HUDEP-2 (cell line): ENCODE measurements at regions not wholly inside any gene's neighbourhood (a gene's known extent, or its start where the extent isn't known, plus 50 kb on each side); places are given as distances from the start of the nearest gene placed in this dataset.

Source experiments
- DNase-seq, 76 experiments: peaks; one replicate each; lab custom pipeline; 2025; ENCODE audit not compliant: unreplicated experiment in 76 of 76; lab: John Stamatoyannopoulos, UW

GRCh38 chr6:11428371-11428770 lies 109.2 kb upstream of the TMEM170B start:
- no peak for DNase-seq

- DNase-seq: no peak
Measured at GRCh38 chr6:11427723-11428245, 109.8 kb upstream of the TMEM170B start.

DNA sequence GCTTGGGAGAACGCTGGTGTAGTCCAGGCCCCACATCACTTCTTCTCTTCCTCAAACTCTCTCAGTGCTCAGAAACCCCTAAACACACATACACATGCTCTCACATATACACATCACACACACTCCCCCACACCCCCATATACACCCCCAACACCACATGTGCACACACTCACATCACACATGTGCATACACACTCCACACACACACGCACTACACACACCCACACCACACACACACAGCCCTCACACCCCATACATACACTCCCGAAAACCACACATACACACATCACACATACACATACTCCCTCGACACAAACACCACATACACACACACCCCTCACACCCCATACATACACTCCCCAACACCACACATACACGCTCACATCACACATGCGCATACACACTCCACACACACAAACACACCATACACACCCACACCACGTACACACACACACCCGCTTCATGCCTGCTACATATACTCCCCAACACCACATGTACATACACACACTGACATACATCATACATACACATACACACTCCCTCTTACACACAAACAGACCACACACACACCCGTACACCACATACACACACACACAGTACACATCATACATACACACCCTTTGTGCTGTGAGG lies 110.3 kb upstream of the TMEM170B start:
- DNase-seq: no peak

- DNase-seq: no peak
Measured at GRCh38 chr6:11426571-11426970, 111.0 kb upstream of the TMEM170B start.

GRCh38 chr6:11425876-11426275 lies 111.7 kb upstream of the TMEM170B start:
- DNase-seq: no peak

DNA sequence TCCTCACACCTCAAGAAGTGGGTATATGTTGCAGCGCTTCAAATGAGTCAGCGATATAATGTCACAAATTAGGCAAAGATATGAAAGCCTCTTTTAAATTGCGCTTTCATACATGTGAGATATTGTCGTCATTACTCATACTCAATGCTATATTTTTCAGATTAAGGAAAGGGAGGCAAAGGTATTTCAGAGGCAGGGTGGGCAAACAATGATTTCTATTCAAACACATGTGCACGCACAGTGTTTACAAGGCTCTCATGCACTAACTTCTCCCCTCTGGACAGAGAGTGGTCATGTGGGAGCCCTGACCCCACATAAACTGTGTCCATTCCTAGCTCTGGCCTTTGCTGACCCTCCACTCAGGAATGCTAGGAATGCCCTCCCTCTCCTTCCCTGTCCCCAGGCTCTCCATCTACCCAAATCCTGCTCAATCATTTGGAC lies 112.1 kb upstream of the TMEM170B start:
- DNase-seq: no peak

- no peak for DNase-seq
Measured at GRCh38 chr6:11424395-11425034, 113.0 kb upstream of the TMEM170B start.

GRCh38 chr6:11423667-11424066 lies 113.9 kb upstream of the TMEM170B start:
- no peak for DNase-seq

GRCh38 chr6:11423072-11423471 lies 114.5 kb upstream of the TMEM170B start:
- DNase-seq: no peak

GRCh38 chr6:11419763-11420453 lies 117.6 kb upstream of the TMEM170B start:
- no peak for DNase-seq

GRCh38 chr6:11418290-11418905 lies 119.2 kb upstream of the TMEM170B start:
- no peak for DNase-seq

DNA sequence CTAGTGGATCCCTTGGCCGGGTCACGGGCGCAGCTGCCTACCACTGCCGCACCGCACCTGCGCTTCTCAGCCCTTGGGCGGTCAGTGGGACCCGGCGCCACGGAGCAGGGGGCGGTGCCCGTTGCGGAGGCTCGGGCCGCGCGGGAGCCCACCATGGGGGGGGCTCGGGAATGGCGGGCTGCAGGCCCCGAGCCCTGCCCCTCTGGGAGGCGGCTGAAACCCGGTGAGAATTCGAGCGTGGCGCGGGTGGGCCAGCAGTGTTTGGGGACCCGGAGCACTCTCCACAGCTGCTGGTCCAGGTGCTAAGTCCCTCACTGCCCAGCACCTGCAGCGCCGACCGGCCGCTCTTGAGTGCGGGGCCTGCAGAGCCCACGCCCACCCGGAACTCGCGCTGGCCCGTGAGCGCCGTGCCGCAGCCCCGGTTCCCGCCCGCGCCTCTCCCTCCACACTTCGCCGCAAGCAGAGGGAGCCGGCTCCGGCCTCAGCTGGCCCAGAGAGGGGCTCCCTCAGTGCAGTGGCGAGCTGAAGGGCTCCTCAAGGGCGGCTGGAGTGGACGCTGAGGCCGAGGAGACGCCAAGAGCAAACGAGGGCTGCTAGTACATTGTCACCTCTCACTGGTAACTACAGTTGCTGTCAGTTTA lies 120.5 kb upstream of the TMEM170B start:
- DNase-seq: no peak

DNA sequence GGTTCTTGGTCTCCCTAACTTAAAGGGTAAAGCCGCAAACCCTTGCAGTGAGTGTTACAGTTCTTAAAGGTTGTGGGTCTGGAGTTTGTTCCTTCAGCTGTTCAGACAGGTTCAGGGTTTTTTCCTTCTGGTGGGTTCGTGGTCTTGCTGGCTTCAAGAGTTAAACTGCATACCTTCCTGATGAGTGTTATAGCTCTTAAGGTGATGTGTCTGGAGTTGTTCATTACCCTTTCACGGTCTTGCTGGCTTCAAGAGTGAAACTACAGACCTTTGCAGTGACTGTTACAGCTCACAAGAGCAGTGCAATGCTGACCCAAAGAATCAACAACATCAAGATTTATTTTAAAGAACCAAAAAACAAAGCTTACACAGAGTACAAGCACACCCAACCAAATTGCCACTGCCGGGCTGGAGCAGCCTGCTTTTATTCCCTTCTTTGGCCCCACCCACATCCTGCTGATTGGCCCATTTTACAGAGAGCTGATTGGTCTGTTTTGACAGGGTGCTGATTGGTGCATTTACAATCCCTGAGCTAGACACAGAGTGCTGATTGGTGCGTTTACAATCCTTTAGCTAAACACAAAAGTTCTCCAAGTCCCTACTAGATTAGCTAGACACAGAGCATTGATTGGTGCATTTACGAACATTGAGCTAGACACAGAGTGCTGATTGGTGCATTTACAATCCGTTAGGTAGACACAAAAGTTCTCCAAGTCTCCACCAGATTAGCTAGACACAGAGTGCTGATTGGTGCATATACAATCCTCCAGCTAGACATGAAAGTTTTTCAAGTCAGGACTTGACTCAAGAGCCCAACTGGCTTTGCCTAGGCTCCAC lies 121.2 kb upstream of the TMEM170B start:
- DNase-seq: peak in 1 of 76 experiments; percentile 4

DNA sequence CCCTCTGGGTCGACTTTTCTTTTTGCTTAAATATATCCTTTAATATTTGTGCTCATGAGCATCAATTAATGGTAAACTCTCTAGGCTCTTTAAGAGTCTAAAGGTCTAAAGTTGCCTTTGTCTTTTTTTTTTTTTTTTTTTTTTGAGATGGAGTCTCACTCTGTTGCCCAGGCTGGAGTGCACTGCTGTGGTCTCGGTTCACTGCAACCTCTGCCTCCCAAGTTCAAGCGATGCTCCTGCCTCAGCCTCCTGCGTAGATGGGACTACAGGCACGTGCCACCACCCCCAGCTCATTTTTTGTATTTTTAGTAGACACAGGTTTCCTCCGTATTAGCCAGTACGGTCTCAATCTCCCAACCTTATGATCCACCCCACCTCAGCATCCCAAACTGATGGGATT lies 122.0 kb upstream of the TMEM170B start:
- DNase-seq: no peak

DNA sequence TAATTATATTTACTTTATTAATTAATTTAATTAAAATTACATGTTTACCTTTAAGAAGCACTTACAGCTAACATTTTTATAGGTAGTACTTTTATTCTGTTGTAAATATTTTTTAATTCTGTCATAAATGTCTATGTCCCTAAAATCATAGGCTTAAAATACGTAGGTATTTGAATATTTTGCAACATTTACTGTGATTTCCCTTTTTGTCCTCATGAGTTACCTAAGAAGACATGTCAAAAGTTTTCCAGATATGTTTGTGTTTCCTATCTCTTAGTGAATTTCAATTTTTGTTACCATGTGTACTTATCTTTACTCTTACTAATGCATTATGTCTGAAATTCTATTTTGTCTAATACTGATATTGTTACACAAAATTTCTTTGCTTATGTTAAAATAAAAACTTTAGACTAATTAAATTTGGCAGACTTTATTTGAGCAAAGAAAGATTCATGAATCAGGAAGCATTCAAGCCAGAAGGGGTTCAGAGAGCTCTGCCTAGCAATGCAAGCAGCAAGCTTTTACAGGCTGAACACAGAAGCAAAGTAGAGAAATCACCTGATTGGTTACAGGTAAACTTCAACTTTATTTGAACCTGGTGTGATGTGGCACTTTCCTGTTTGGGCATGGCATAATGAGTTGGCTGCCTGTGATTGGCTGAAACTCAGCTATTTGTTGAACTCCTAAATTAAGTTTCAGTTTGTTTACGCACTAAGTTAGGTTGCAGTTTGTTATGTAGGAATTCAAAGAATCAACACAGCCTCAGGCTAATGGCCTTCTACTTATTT lies 123.2 kb upstream of the TMEM170B start:
- no peak for DNase-seq

DNA sequence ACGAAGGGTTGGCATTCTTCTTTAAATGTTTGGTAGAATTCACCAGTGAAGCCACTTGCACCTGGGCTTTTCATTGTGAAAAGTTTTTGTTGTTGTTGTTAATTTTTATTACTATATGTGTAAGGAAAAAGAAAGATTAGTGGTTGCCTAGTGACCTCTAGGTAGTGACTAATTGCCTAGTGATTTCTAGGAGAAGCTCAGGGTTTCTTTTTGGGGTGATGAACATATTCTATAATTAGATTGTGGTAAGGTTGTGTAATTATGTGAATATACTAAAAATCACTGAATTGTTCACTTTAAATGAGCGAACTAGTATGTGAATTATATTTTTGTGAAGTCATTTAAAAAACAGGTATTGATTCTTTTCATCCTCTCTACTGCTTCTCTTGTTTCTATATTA lies 123.8 kb upstream of the TMEM170B start:
- no peak for DNase-seq

DNA sequence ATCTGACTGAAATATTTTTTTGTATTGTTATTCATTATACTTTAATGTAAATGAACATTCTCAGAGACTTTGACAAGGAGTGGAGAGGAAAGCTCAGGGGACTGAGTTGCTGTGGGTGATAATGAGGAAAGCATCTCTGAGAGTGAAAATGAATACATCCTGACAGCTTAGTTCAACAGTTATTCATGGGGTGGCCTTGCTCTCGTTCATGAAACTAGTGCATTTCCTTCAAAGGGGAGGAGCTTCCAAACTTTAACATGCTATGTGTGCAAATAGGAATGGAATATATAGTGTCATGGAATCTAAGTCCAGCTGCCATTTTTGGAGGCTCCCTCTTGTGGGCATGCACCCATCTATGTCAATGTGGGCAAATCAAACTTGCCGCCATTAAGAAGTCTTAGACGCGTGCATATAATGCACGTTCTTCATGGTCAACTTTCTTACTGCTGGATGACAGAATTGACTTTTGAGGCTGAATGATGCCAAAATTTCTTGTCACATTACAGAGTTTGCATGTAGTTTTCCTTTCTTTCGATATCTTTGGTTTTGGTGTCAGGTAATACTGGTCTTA lies 124.3 kb upstream of the TMEM170B start:
- DNase-seq: no peak

DNA sequence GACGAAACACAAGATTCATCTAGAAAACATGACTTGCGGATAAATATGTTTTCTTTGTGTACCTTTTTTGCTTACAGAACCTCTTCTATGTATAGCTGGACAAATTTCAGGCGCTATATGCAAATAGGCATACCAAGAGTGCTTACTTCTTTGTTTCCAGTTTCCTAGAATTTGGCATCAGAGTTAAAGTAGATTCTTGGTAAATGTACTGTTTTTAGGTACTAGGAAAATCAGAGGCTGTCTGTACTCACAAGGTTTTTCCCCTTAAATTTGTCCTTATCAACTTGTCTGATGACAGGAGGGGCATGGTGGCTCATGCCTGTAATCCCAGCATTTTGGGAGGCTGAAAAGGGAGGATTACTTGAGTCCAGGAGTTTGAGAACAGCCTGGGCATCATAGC lies 124.9 kb upstream of the TMEM170B start:
- no peak for DNase-seq

- no peak for DNase-seq
Measured at GRCh38 chr6:11412011-11412424, 125.5 kb upstream of the TMEM170B start.
